ENCODE measurements at regions not wholly inside any gene's neighbourhood (a gene's known extent, or its start where the extent isn't known, plus 50 kb on each side); places are given as distances from the start of the nearest gene placed in this dataset.
"Not testable (repeated sequence)": the region's sequence is repeated elsewhere in the genome, so short reads cannot be mapped to it uniquely, and the experiment has no call there.

- TF ChIP-seq, protein P1, sequence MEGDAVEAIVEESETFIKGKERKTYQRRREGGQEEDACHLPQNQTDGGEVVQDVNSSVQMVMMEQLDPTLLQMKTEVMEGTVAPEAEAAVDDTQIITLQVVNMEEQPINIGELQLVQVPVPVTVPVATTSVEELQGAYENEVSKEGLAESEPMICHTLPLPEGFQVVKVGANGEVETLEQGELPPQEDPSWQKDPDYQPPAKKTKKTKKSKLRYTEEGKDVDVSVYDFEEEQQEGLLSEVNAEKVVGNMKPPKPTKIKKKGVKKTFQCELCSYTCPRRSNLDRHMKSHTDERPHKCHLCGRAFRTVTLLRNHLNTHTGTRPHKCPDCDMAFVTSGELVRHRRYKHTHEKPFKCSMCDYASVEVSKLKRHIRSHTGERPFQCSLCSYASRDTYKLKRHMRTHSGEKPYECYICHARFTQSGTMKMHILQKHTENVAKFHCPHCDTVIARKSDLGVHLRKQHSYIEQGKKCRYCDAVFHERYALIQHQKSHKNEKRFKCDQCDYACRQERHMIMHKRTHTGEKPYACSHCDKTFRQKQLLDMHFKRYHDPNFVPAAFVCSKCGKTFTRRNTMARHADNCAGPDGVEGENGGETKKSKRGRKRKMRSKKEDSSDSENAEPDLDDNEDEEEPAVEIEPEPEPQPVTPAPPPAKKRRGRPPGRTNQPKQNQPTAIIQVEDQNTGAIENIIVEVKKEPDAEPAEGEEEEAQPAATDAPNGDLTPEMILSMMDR (IDR thresholded peaks at IDR 0.05): no peak
- no peak for DNase-seq (ENCODE audit: low spot score)
- no peak overlapping the region for H3K27ac ChIP-seq
- no peak overlapping the region for H3K4me3 ChIP-seq
Measured at GRCh38 chr7:84879570-84880325, 307.1 kb downstream of the SEMA3D start.

GRCh38 chr7:84877943-84878570 is 308.8 kb downstream of the SEMA3D start:
- Histone ChIP-seq H3K4me3 (no peak overlapping the region), H3K27ac (no peak overlapping the region)
- TF ChIP-seq, protein P1 (IDR thresholded peaks at IDR 0.05): no peak
- no peak for DNase-seq (ENCODE audit: low spot score)

- no peak overlapping the region for H3K4me3 ChIP-seq
- TF ChIP-seq, protein P1 (IDR thresholded peaks at IDR 0.05): no peak
- H3K27ac ChIP-seq: no peak overlapping the region
- no peak for DNase-seq (ENCODE audit: low spot score)
Measured at GRCh38 chr7:84876061-84876821, 310.6 kb downstream of the SEMA3D start.

- DNase-seq (ENCODE audit: low spot score): no peak
- TF ChIP-seq, protein P1 (IDR thresholded peaks at IDR 0.05): no peak
Measured at GRCh38 chr7:84865560-84865959, 321.3 kb downstream of the SEMA3D start.

GRCh38 chr7:84857336-84857735 is 329.5 kb downstream of the SEMA3D start:
- DNase-seq (ENCODE audit: low spot score): no peak
- Histone ChIP-seq H3K4me3 (no peak overlapping the region), H3K27ac (no peak overlapping the region)
- TF ChIP-seq, protein P1 (IDR thresholded peaks at IDR 0.05): no peak

More at GRCh38 chr7:84865560-84865959, 321.3 kb downstream of the SEMA3D start:
- H3K4me3 ChIP-seq: no peak overlapping the region
- H3K27ac ChIP-seq: no peak overlapping the region

DNA sequence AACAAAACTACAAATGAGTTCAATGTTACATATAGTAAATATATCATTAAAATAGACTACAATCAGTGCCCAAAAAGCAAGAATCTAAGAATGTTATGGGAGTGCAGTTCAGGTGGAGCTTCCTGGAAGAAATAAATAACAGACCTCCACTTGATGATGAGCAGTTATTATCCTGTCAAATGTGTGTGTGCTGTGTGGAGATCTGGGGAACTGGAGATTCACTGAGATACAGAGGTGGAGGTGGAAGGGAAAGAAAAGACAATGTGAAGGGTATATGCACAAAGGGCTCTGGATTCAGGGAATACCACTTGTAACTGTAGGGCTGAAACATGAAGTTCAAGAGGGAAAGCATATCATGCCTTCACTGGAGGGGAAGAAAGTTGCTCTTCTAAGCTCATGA is 331.1 kb downstream of the SEMA3D start:
- no peak overlapping the region for H3K4me3 ChIP-seq
- no peak for DNase-seq (ENCODE audit: low spot score)
- TF ChIP-seq, protein P1 (IDR thresholded peaks at IDR 0.05): no peak
- no peak overlapping the region for H3K27ac ChIP-seq

DNA sequence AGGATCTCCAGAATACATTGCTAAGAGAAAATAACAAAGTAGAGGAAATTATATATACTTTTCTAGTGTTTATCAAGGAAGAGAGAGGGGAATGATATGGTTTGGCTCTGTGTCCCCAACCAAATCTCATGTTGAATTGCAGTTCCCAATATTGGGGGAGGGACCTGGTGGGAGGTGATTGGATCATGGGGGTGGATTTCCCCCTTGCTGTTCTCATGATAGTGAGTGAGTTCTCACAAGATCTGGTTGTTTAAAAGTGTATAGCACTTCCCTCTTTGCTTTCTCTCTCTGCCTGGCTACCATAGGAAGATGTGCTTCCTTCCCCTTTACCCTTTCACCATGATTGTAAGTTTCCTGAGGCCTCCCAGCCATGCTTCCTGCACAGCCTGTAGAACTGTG is 337.9 kb downstream of the SEMA3D start:
- not testable (repeated sequence) for H3K4me3 ChIP-seq; H3K27ac ChIP-seq; DNase-seq (ENCODE audit: low spot score)
